Natural killer cell treated with Interleukin-12 subunit alpha and Interleukin-12 subunit beta and Interleukin-15 and Interleukin-18, amount 100 ng/mL, for 72 hours (primary cell): ENCODE measurements at regions not wholly inside any gene's neighbourhood (a gene's known extent, or its start where the extent isn't known, plus 50 kb on each side); places are given as distances from the start of the nearest gene placed in this dataset.
"Not testable (repeated sequence)": the region's sequence is repeated elsewhere in the genome, so short reads cannot be mapped to it uniquely, and the experiment has no call there.

Experiments
- ATAC-seq, 2 donors: fragments of 150-1000 bp; cut with Tn5 transposase in 1 of 2; sonication (Bioruptor Pico), chemical (Tn5 transposase) in 1 of 2; 2 replicates each; pipeline ENCODE4 v1.10.0; 2021
- DNase-seq: peaks from one replicate; pipeline ENCODE4 v3.0.0; 2022; ENCODE audit warnings: low spot score
- H3K27ac Mint-ChIP-seq, 2 donors: 1 replicate in 1 of 2; 2 replicates in 1 of 2; pipeline ENCODE4 v1.8.0; 2022; ENCODE audit warnings: mixed read lengths in 2 of 2, mild to moderate bottlenecking in 1 of 2, moderate library complexity in 1 of 2
- H3K27me3 Mint-ChIP-seq, 2 donors: 1 replicate in 1 of 2; 2 replicates in 1 of 2; pipeline ENCODE4 v1.8.0; 2022; ENCODE audit warnings: mixed read lengths in 2 of 2
- H3K36me3 Mint-ChIP-seq: one replicate; pipeline ENCODE4 v1.8.0; 2022; ENCODE audit warnings: mixed read lengths
- H3K4me1 Mint-ChIP-seq, 2 donors: 1 replicate in 1 of 2; 2 replicates in 1 of 2; pipeline ENCODE4 v1.8.0; 2022; ENCODE audit warnings: low read depth in 2 of 2, mixed read lengths in 2 of 2, mild to moderate bottlenecking in 1 of 2
- H3K4me3 Mint-ChIP-seq: one replicate; pipeline ENCODE4 v1.8.0; 2022; ENCODE audit warnings: mixed read lengths
- H3K9me3 Mint-ChIP-seq: 2 replicates; pipeline ENCODE4 v1.8.0; 2022; ENCODE audit warnings: mixed read lengths

- DNase-seq, H3K36me3 Mint-ChIP-seq, H3K4me1 Mint-ChIP-seq, H3K9me3 Mint-ChIP-seq, H3K27ac Mint-ChIP-seq, ATAC-seq, H3K4me3 Mint-ChIP-seq: not testable (repeated sequence)
- peaks cover 4 to 14% of the 10 kb centered on the region in 2 donors for H3K27me3 Mint-ChIP-seq
These were observed 113.4 kb upstream of the VANGL1 start for GRCh38 chr1:115528336-115528735.

- Mint-ChIP-seq H3K4me3 (no peak overlapping the region), H3K27me3 (peaks cover 4 to 14% of the 10 kb centered on the region in 2 donors), H3K9me3 (no peaks in the 10 kb centered on the region), H3K36me3 (no peaks in the 10 kb centered on the region), H3K27ac (no peak overlapping the region), H3K4me1 (no peaks in the 10 kb centered on the region)
- DNase-seq: no peak
- ATAC-seq: no peak
These were observed 114.0 kb upstream of the VANGL1 start for GRCh38 chr1:115527746-115528145.

GRCh38 chr1:115526900-115527299 is 114.9 kb upstream of the VANGL1 start:
- Mint-ChIP-seq H3K4me3 (no peak overlapping the region), H3K4me1 (no peaks in the 10 kb centered on the region), H3K27me3 (peaks cover 4 to 14% of the 10 kb centered on the region in 2 donors), H3K9me3 (no peaks in the 10 kb centered on the region), H3K27ac (no peak overlapping the region), H3K36me3 (no peaks in the 10 kb centered on the region)
- DNase-seq (no peak), ATAC-seq (no peak)

- H3K27ac Mint-ChIP-seq: no peak overlapping the region
- no peak for ATAC-seq
- H3K4me1 Mint-ChIP-seq: no peaks in the 10 kb centered on the region
- peaks cover 12 to 35% of the 10 kb centered on the region in 2 donors for H3K27me3 Mint-ChIP-seq
- no peak overlapping the region for H3K4me3 Mint-ChIP-seq
- no peaks in the 10 kb centered on the region for H3K36me3 Mint-ChIP-seq
- DNase-seq: no peak
- H3K9me3 Mint-ChIP-seq: no peaks in the 10 kb centered on the region
These were observed 117.5 kb upstream of the VANGL1 start for GRCh38 chr1:115524236-115524635.

- ATAC-seq: no peak
- DNase-seq: no peak
- H3K4me1 Mint-ChIP-seq: no peaks in the 10 kb centered on the region
- no peak overlapping the region for H3K27ac Mint-ChIP-seq
- H3K36me3 Mint-ChIP-seq: no peaks in the 10 kb centered on the region
- peaks cover 17 to 33% of the 10 kb centered on the region in 2 donors for H3K27me3 Mint-ChIP-seq
- no peaks in the 10 kb centered on the region for H3K9me3 Mint-ChIP-seq
- no peak overlapping the region for H3K4me3 Mint-ChIP-seq
These were observed 119.4 kb upstream of the VANGL1 start for GRCh38 chr1:115522386-115522785.

- H3K36me3 Mint-ChIP-seq: no peaks in the 10 kb centered on the region
- H3K4me1 Mint-ChIP-seq: no peaks in the 10 kb centered on the region
- DNase-seq (no peak), ATAC-seq (no peak)
- no peak overlapping the region for H3K4me3 Mint-ChIP-seq
- no peaks in the 10 kb centered on the region for H3K9me3 Mint-ChIP-seq
- peaks cover 10 to 18% of the 10 kb centered on the region in 2 donors for H3K27me3 Mint-ChIP-seq
- H3K27ac Mint-ChIP-seq: no peak overlapping the region
These were observed 126.5 kb upstream of the VANGL1 start for GRCh38 chr1:115515270-115515669.

GRCh38 chr1:115510226-115510625 is 131.5 kb upstream of the VANGL1 start:
- not testable (repeated sequence) for DNase-seq, ATAC-seq, H3K9me3 Mint-ChIP-seq, H3K4me1 Mint-ChIP-seq, H3K4me3 Mint-ChIP-seq, H3K27ac Mint-ChIP-seq, H3K36me3 Mint-ChIP-seq
- H3K27me3 Mint-ChIP-seq: peaks cover 2 to 19% of the 10 kb centered on the region in 2 donors

- no peak for DNase-seq
- Mint-ChIP-seq H3K36me3 (no peaks in the 10 kb centered on the region), H3K9me3 (no peaks in the 10 kb centered on the region), H3K4me3 (no peak overlapping the region), H3K27ac (no peak overlapping the region), H3K4me1 (no peaks in the 10 kb centered on the region), H3K27me3 (peaks cover 6 to 28% of the 10 kb centered on the region in 2 donors)
- no peak for ATAC-seq
These were observed 133.9 kb upstream of the VANGL1 start for GRCh38 chr1:115507901-115508300.

GRCh38 chr1:115506924-115507589 is 134.7 kb upstream of the VANGL1 start:
- no peaks in the 10 kb centered on the region for H3K36me3 Mint-ChIP-seq

GRCh38 chr1:115506518-115506917 is 135.3 kb upstream of the VANGL1 start:
- Mint-ChIP-seq H3K4me1 (no peaks in the 10 kb centered on the region), H3K9me3 (no peaks in the 10 kb centered on the region), H3K36me3 (no peaks in the 10 kb centered on the region), H3K27me3 (peaks cover 11 to 28% of the 10 kb centered on the region in 2 donors), H3K27ac (no peak overlapping the region), H3K4me3 (no peak overlapping the region)
- ATAC-seq (no peak), DNase-seq (no peak)

More at GRCh38 chr1:115506924-115507589, 134.7 kb upstream of the VANGL1 start:
- H3K27ac Mint-ChIP-seq: no peak overlapping the region
- H3K4me1 Mint-ChIP-seq: no peaks in the 10 kb centered on the region
- DNase-seq: no peak
- H3K27me3 Mint-ChIP-seq: peaks cover 11 to 28% of the 10 kb centered on the region in 2 donors
- H3K4me3 Mint-ChIP-seq: no peak overlapping the region
- no peaks in the 10 kb centered on the region for H3K9me3 Mint-ChIP-seq
- no peak for ATAC-seq

GRCh38 chr1:115505148-115505571 is 136.6 kb upstream of the VANGL1 start:
- H3K4me3 Mint-ChIP-seq: no peak overlapping the region
- no peak for ATAC-seq
- H3K27me3 Mint-ChIP-seq: peaks cover 14 to 39% of the 10 kb centered on the region in 2 donors
- H3K9me3 Mint-ChIP-seq: no peaks in the 10 kb centered on the region
- H3K4me1 Mint-ChIP-seq: no peaks in the 10 kb centered on the region
- H3K27ac Mint-ChIP-seq: no peak overlapping the region
- H3K36me3 Mint-ChIP-seq: no peaks in the 10 kb centered on the region
- no peak for DNase-seq

- H3K4me1 Mint-ChIP-seq, H3K36me3 Mint-ChIP-seq, DNase-seq: not testable (repeated sequence)
These were observed 139.6 kb upstream of the VANGL1 start for GRCh38 chr1:115502183-115502582.

GRCh38 chr1:115501476-115501875 is 140.3 kb upstream of the VANGL1 start:
- H3K9me3 Mint-ChIP-seq: no peaks in the 10 kb centered on the region
- DNase-seq (no peak), ATAC-seq (no peak)
- no peaks in the 10 kb centered on the region for H3K36me3 Mint-ChIP-seq
- peaks cover 14 to 27% of the 10 kb centered on the region in 2 donors for H3K27me3 Mint-ChIP-seq
- H3K4me3 Mint-ChIP-seq: no peak overlapping the region
- H3K4me1 Mint-ChIP-seq: no peaks in the 10 kb centered on the region
- no peak overlapping the region for H3K27ac Mint-ChIP-seq

More at GRCh38 chr1:115502183-115502582, 139.6 kb upstream of the VANGL1 start:
- H3K27me3 Mint-ChIP-seq: peaks cover 16 to 34% of the 10 kb centered on the region in 2 donors
- H3K4me3 Mint-ChIP-seq, H3K9me3 Mint-ChIP-seq, H3K27ac Mint-ChIP-seq, ATAC-seq: not testable (repeated sequence)

- Mint-ChIP-seq H3K4me3 (no peak overlapping the region), H3K9me3 (no peaks in the 10 kb centered on the region), H3K27ac (no peak overlapping the region), H3K36me3 (no peaks in the 10 kb centered on the region), H3K4me1 (no peaks in the 10 kb centered on the region), H3K27me3 (peaks cover 10 to 12% of the 10 kb centered on the region in 2 donors)
- DNase-seq (no peak), ATAC-seq (no peak)
These were observed 142.5 kb upstream of the VANGL1 start for GRCh38 chr1:115499253-115499652.
